ENCODE measurements at regions not wholly inside any gene's neighbourhood (a gene's known extent, or its start where the extent isn't known, plus 50 kb on each side); places are given as distances from the start of the nearest gene placed in this dataset.

GRCh38 chr5:105762728-105763127 is 1908.0 kb downstream of the EFNA5 start:
- no peak for DNase-seq (ENCODE audit: low read depth, low spot score)
- POLR2A ChIA-PET, result no interaction called here

DNA sequence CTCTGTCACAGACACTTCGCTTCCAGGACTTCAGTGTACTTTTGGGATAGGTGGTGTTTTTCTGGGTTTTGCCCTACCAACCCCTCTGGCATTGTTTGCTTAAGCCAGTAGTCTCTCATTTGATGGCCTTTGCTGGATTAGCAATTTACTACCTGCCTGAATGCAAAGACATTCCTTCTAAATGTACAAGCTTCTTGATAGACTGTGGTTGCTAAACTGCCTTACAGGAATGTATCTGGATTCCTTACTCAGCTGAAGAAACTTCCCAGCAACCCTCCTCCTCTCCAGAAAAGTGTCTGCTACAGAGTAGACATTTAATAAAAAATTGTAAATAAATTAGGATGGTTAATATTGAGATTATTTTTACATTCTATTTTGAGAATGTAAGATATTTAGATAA is 1916.7 kb downstream of the EFNA5 start:
- no peaks in the 10 kb centered on the region; the same call in 1 of the 2 replicates for H3K9me3 ChIP-seq (ENCODE audit: control insufficient read depth, insufficient read depth, low read length)
- POLR2A ChIA-PET, result no interaction called here
- no peak overlapping the region for H3K27ac ChIP-seq (ENCODE audit: low read depth, low read length)
- TF ChIP-seq CTCF (IDR thresholded peaks at IDR 0.05; ENCODE audit: low read depth, low read length), result no peak
- CTCF ChIA-PET, result no interaction called here
- no peak overlapping the region for H3K4me3 ChIP-seq (ENCODE audit: low read depth, low read length)
- no peak for DNase-seq (ENCODE audit: low read depth, low spot score)
- H3K27me3 ChIP-seq (ENCODE audit: control insufficient read depth, insufficient read depth, low read length), result no peaks in the 10 kb centered on the region

More at GRCh38 chr5:105762728-105763127, 1908.0 kb downstream of the EFNA5 start:
- H3K27ac ChIP-seq (ENCODE audit: low read depth, low read length), result no peak overlapping the region
- CTCF ChIA-PET, result no interaction called here
- H3K27me3 ChIP-seq (ENCODE audit: control insufficient read depth, insufficient read depth, low read length), result no peaks in the 10 kb centered on the region
- peaks cover 8% of the 10 kb centered on the region; the same call in 1 of the 2 replicates for H3K9me3 ChIP-seq (ENCODE audit: control insufficient read depth, insufficient read depth, low read length)
- TF ChIP-seq CTCF (IDR thresholded peaks at IDR 0.05; ENCODE audit: low read depth, low read length), result no peak
- no peak overlapping the region for H3K4me3 ChIP-seq (ENCODE audit: low read depth, low read length)

DNA sequence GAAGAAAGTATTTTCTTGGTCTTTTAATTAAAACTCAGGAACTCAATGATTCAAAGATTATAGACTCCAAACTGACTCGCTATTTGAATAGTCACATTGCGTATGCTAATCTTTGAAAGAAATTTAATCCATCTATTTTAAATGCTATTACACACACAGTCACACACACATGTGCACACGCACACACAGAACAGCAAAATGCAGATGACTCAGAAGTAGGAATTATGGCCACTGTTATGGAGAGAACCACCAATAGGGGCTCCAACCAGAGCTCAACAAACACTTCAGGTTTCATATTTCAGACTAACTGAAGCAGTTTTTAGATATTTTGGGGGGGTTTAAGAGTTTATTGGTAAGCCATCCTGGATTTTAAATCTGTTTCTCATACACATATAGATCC is 1917.9 kb downstream of the EFNA5 start:
- POLR2A ChIA-PET, result no interaction called here
- no peak for DNase-seq (ENCODE audit: low read depth, low spot score)
- H3K27ac ChIP-seq (ENCODE audit: low read depth, low read length), result no peak overlapping the region
- no peak for TF ChIP-seq CTCF (IDR thresholded peaks at IDR 0.05; ENCODE audit: low read depth, low read length)
- no peak overlapping the region for H3K4me3 ChIP-seq (ENCODE audit: low read depth, low read length)
- H3K9me3 ChIP-seq (ENCODE audit: control insufficient read depth, insufficient read depth, low read length), result no peaks in the 10 kb centered on the region
- CTCF ChIA-PET, result interaction anchor here (0.6 kb wide), 1 partner anchor 239 kb away, joined by 3 read pairs; no protein-coding TSS in a partner anchor
- H3K27me3 ChIP-seq (ENCODE audit: control insufficient read depth, insufficient read depth, low read length), result no peaks in the 10 kb centered on the region

GRCh38 chr5:105751908-105752307 is 1918.8 kb downstream of the EFNA5 start:
- no peaks in the 10 kb centered on the region for H3K27me3 ChIP-seq (ENCODE audit: control insufficient read depth, insufficient read depth, low read length)
- POLR2A ChIA-PET, result no interaction called here
- H3K9me3 ChIP-seq (ENCODE audit: control insufficient read depth, insufficient read depth, low read length), result no peaks in the 10 kb centered on the region
- no peak for DNase-seq (ENCODE audit: low read depth, low spot score)
- H3K4me3 ChIP-seq (ENCODE audit: low read depth, low read length), result no peak overlapping the region
- H3K27ac ChIP-seq (ENCODE audit: low read depth, low read length), result no peak overlapping the region
- no peak for TF ChIP-seq CTCF (IDR thresholded peaks at IDR 0.05; ENCODE audit: low read depth, low read length)
- CTCF ChIA-PET, result no interaction called here

DNA sequence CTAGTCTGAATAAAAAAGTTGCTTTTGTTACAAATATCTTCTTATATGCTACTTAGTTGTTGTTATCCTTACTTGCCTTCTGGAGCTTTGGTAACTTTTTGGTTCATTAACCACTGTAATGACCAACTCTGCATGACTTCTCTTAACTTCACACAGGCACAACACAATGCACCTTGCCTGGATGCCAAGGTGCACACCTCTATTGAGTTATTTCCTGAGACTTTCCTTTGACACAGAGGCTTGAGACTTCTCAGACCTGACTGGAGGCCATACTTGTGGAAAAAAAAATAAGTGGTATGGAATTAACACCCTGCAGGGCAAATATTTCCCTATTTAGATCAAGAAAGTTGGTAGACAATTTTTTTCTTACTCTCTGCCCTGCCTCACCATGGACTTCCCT is 1925.6 kb downstream of the EFNA5 start:
- no peak for DNase-seq (ENCODE audit: low read depth, low spot score)
- no peak overlapping the region for H3K27ac ChIP-seq (ENCODE audit: low read depth, low read length)
- no peak overlapping the region for H3K4me3 ChIP-seq (ENCODE audit: low read depth, low read length)
- no peaks in the 10 kb centered on the region for H3K27me3 ChIP-seq (ENCODE audit: control insufficient read depth, insufficient read depth, low read length)
- POLR2A ChIA-PET, result no interaction called here
- CTCF ChIA-PET, result no interaction called here
- no peak for TF ChIP-seq CTCF (IDR thresholded peaks at IDR 0.05; ENCODE audit: low read depth, low read length)
- H3K9me3 ChIP-seq (ENCODE audit: control insufficient read depth, insufficient read depth, low read length), result no peaks in the 10 kb centered on the region
